Esophagus squamous epithelium (tissue), 5 donors: ENCODE measurements at regions not wholly inside any gene's neighbourhood (a gene's known extent, or its start where the extent isn't known, plus 50 kb on each side); places are given as distances from the start of the nearest gene placed in this dataset.

Source experiments
- DNase-seq: peaks from one replicate; lab custom pipeline; 2025; lab: John Stamatoyannopoulos, UW
- H3K27ac ChIP-seq, 4 donors: fragments of 200-600 bp; sonication (generic); one replicate each; pipeline ENCODE4 v1.5.1; 2016 to 2019; ENCODE audit warnings: mild to moderate bottlenecking in 1 of 4
- H3K27me3 ChIP-seq, 4 donors: fragments of 200-600 bp; sonication (generic); 1 replicate in 3 of 4; 2 replicates in 1 of 4; pipeline versions ENCODE4 v1.5.1 to v1.6.0; 2017 to 2021; ENCODE audit warnings: antibody characterized with exemption in 1 of 4
- H3K36me3 ChIP-seq, 3 donors: fragments of 200-600 bp; sonication (generic); one replicate each; pipeline ENCODE4 v1.5.1; 2016 to 2019
- H3K4me1 ChIP-seq, 3 donors: fragments of 200-600 bp; sonication (generic); one replicate each; pipeline ENCODE4 v1.5.1; 2017 to 2019
- H3K4me3 ChIP-seq, 4 donors: fragments of 200-600 bp; sonication (generic); 1 replicate in 3 of 4; 2 replicates in 1 of 4; pipeline ENCODE4 v1.5.1; 2016 to 2019; ENCODE audit warnings: mild to moderate bottlenecking in 2 of 4, moderate library complexity in 1 of 4
- H3K9me3 ChIP-seq, 3 donors: fragments of 200-600 bp; sonication (generic); one replicate each; pipeline ENCODE4 v1.5.1; 2016 to 2019
- CTCF ChIP-seq, 6 experiments: fragments of 450-650 bp in 4 of 6; fragments of 200-600 bp in 2 of 6; sonication (generic) in 2 of 6; IDR thresholded peaks; one replicate each; pipeline ENCODE4 v1.5.1; 2016 to 2019; ENCODE audit warnings: antibody characterized with exemption in 6 of 6, mild to moderate bottlenecking in 4 of 6, moderate library complexity in 4 of 6
- POLR2A ChIP-seq, 4 donors: fragments of 450-650 bp; IDR thresholded peaks; one replicate each; pipeline ENCODE4 v1.6.1; 2017; ENCODE audit warnings: antibody characterized with exemption in 4 of 4, mild to moderate bottlenecking in 4 of 4, moderate library complexity in 3 of 4
- WGBS, 2 donors: methylation state at CpG; one replicate each; pipeline ENCODE4 v1.1.5; 2018; 5-methylcytosine and 5-hydroxymethylcytosine counted together
- intact Hi-C: fragments of 100-400 bp; cut with DNase I; formaldehyde crosslinking; loops from one replicate; pipeline ENCODE4 v1.15.0; 2022
- donor health status: DM: yes; HTN: yes; CAD: no.

DNA sequence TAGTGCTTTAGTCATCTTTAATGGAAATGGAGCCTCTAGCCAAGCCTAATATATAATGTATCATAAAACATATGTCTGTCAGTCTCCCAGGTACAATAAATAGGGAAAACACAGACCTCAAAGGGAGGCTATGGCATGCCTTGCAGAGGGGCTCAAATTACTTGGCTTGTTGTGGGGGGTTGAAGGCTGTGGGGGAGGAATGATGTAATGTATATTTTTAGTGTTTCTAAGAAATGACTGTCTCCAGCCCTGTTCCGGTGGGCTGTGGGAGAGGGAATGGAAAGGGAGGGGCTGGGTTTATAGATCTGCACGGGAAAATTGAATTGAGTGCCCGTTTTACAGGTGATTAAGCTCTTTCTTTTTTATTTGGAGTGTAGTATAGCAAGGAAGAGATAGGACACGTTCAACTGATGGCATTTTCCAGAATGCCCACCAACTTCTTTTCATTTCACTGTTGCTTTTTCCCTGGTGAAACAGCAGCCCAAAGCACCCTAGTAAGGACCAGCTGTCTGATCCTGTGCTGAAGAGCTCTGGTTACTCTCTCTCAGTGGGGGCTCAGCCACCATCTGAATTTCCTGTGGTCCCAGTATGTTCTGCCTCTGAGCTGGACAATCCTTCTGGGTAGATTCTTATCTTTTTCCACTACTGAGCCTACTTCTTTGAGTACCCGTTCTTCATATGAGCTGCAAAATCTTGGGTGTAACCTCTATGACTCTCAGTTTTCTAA is 220.7 kb upstream of the CASK start:
- no peaks in the 10 kb centered on the region for H3K9me3 ChIP-seq
- intact Hi-C loops = no loop called here
- WGBS, 2 donors = 47 to 65% methylated on average over 4 to 5 of the region's 5 CpGs

GRCh38 chrX:42140320-42140719 is 217.0 kb upstream of the CASK start:
- TF ChIP-seq CTCF (IDR thresholded peaks at IDR 0.05) = no peak
- no peak for TF ChIP-seq POLR2A (IDR thresholded peaks at IDR 0.05)
- no peak for DNase-seq
- no peaks in the 10 kb centered on the region for H3K36me3 ChIP-seq
- no peak overlapping the region for H3K4me3 ChIP-seq
- no peak overlapping the region for H3K27ac ChIP-seq
- H3K27me3 ChIP-seq = no peaks in the 10 kb centered on the region
- intact Hi-C loops = no loop called here
- peaks cover 0 to 5% (median 0%) of the 10 kb centered on the region in 3 donors for H3K9me3 ChIP-seq
- no peaks in the 10 kb centered on the region for H3K4me1 ChIP-seq

More for the DNA sequence above, 220.7 kb upstream of the CASK start:
- H3K27ac ChIP-seq = no peak overlapping the region
- H3K27me3 ChIP-seq = no peaks in the 10 kb centered on the region
- H3K36me3 ChIP-seq = no peaks in the 10 kb centered on the region
- H3K4me3 ChIP-seq = no peak overlapping the region
- no peaks in the 10 kb centered on the region for H3K4me1 ChIP-seq
- no peak for DNase-seq
- TF ChIP-seq CTCF (IDR thresholded peaks at IDR 0.05) (no peak), POLR2A (IDR thresholded peaks at IDR 0.05) (no peak)

DNA sequence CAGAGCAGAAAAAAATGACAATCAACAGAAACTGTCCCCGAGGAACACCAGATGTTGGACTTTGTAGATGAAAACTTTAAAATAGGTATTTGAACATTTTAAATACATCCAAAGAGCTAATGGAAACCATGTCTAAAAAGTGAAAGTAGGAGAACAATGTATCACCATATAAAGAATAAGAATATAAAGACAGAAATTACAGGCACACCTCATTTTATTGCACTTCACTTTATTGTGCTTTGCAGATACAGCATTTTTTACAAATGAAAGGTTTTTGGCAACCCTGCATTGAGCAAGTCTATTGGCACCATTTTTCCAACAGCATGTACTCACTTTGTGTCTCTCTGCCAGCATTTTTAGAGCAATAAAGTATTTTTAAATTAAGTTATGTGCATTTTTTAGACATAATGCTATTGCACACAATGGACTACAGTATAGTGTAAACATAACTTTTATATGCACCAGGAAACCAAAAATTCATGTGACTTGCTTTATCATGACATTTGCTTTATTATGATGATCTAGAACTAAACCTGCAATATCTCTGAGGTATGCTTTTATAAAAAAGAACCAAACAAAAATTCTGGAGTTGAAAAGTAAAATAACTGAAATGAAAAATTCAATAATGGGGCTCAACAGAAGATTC is 212.4 kb upstream of the CASK start:
- 70 to 93% methylated on average over 1 of the region's 1 CpG for WGBS, 2 donors
- H3K36me3 ChIP-seq = no peaks in the 10 kb centered on the region

DNA sequence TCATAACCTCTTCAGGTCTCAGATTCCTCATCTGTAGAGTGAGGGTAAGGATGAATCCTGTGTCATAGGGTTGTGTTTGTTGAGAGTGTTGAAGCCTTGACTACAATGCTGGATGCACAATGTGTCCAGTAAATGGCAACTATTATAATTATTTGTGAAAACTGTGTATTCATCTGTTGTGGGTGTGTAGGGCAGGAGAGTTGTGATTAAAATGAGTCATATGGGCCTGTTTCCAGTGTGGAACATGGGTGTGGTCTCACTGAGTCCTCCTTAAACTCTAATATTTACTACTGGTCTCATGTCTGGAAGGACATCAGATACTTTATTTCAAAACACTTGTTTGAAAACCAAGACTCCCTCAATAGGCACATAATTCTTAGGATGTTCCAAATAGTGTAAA is 208.5 kb upstream of the CASK start:
- Histone ChIP-seq H3K4me3 (no peak overlapping the region), H3K27me3 (no peaks in the 10 kb centered on the region), H3K9me3 (no peaks in the 10 kb centered on the region), H3K27ac (no peak overlapping the region), H3K36me3 (no peaks in the 10 kb centered on the region), H3K4me1 (no peaks in the 10 kb centered on the region)
- TF ChIP-seq POLR2A (IDR thresholded peaks at IDR 0.05) (no peak), CTCF (IDR thresholded peaks at IDR 0.05) (no peak)
- DNase-seq = no peak
- intact Hi-C loops = no loop called here

More for the DNA sequence above, 212.4 kb upstream of the CASK start:
- no peak for TF ChIP-seq POLR2A (IDR thresholded peaks at IDR 0.05)
- no peak for TF ChIP-seq CTCF (IDR thresholded peaks at IDR 0.05)
- intact Hi-C loops = no loop called here
- H3K4me1 ChIP-seq = no peaks in the 10 kb centered on the region
- no peaks in the 10 kb centered on the region for H3K27me3 ChIP-seq
- no peak overlapping the region for H3K27ac ChIP-seq
- peaks cover 0 to 5% (median 0%) of the 10 kb centered on the region in 3 donors for H3K9me3 ChIP-seq
- H3K4me3 ChIP-seq = no peak overlapping the region
- DNase-seq = no peak
